ENCODE measurements at regions not wholly inside any gene's neighbourhood (a gene's known extent, or its start where the extent isn't known, plus 50 kb on each side); places are given as distances from the start of the nearest gene placed in this dataset.
"Not testable (repeated sequence)": the region's sequence is repeated elsewhere in the genome, so short reads cannot be mapped to it uniquely, and the experiment has no call there.

- DNase-seq = not testable (repeated sequence)
Measured at GRCh38 chr13:109311431-109311976, 474.9 kb downstream of the IRS2 start.

GRCh38 chr13:109309625-109310363 lies 476.6 kb downstream of the IRS2 start:
- DNase-seq = no peak

DNA sequence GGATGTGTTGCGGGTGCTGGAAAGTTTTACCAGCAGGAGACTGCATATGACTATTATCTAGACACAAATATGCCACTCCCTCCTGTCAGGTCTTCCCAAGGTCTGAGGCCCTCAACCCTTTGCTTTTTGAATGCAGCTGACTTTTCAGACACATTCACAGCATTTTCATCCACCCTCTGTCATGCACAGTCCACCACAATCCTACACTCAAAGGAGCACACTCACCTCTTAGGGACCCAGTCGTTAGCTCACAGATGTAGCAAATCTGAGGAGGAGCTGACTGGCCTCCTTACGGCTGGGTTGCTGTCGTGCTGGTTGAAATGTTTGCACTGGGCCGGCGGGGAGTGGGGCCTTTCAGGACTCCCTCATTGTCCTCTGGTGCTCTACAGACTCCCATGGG lies 479.4 kb downstream of the IRS2 start:
- DNase-seq = no peak

GRCh38 chr13:109301726-109302125 lies 484.7 kb downstream of the IRS2 start:
- DNase-seq = no peak

GRCh38 chr13:109301276-109301675 lies 485.1 kb downstream of the IRS2 start:
- no peak for DNase-seq

- no peak for DNase-seq
Measured at GRCh38 chr13:109297628-109298027, 488.8 kb downstream of the IRS2 start.

DNA sequence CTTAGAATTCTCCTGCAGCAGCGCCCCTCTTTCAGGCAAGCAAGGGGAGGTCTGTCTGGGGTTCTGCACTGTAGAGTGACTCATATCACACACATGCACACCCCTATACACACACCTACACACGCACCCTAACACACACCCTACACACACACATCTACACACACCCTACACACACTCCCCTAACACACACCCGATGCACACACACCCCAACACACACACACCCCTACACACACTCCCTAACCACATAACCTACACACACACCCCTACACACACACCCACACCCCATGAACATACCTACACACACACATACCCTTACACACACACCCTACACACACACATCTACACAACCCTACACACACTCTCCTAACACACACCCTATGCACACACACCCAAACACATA lies 493.2 kb downstream of the IRS2 start:
- DNase-seq = no peak

DNA sequence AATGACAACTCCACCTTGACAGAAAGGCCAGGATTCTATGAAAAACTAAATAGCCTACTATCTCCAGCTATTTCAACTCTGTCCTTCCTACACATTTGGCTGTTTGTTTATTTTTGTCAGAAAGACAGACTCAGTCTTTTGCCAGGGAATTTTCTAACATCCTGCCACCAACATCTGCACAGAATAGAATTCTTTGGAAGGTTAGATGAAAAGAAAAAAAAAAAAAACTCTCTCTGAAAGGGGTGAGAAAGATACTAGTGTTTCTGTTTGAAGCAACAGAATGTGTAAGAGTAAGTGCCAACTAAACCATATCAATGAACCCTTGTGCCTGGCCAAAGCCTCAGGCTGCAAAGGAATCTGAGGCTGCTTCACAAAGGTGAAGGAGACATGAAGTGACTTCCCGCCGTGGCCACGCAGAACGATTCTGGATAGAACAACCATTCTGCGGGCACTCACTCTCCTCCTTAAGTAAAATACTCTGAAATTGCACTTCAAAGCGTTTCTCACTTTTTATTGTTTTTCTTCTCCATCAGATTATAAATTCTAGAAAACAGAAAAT lies 498.2 kb downstream of the IRS2 start:
- DNase-seq = no peak

DNA sequence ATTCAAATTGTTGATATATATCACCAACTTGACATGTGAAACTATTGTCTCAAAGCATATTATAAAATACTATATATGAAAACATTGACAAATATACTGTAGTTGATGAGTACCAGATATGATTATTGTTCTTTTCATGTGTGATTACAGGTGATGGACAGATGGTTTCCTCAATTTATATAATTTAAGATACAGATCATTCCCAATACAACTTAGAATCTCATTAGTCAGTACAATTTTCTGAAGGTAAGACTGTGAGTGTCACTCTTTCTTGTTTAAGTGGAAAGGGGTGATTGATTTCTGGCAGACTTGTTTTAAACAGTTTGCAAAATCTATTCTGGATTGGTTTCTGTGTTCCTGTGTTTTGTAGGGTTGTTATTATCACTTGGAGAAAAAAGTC lies 498.8 kb downstream of the IRS2 start:
- no peak for DNase-seq

DNA sequence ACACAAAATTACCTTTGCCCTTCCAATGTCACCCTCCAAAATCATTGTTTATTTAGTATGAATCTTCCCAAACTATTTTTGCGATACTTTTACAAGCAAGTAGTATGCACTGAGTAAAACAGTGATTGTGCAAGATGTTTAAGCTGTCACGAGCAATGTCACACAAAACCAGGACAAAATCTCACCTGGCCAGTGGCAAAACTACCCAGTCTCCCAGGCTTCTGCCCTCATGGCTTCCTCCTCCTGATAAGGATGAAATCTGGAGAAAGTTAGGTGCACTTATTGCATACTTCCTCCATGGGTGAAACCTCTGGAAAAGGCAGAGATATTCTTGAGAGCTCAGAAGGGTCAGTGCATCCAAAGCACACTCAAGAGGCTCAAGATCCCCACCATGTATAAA lies 500.8 kb downstream of the IRS2 start:
- DNase-seq = no peak

GRCh38 chr13:109281903-109282635 lies 504.3 kb downstream of the IRS2 start:
- no peak for DNase-seq

GRCh38 chr13:109281017-109281902 lies 505.1 kb downstream of the IRS2 start:
- no peak for DNase-seq

GRCh38 chr13:109276261-109276660 lies 510.1 kb downstream of the IRS2 start:
- no peak for DNase-seq

DNA sequence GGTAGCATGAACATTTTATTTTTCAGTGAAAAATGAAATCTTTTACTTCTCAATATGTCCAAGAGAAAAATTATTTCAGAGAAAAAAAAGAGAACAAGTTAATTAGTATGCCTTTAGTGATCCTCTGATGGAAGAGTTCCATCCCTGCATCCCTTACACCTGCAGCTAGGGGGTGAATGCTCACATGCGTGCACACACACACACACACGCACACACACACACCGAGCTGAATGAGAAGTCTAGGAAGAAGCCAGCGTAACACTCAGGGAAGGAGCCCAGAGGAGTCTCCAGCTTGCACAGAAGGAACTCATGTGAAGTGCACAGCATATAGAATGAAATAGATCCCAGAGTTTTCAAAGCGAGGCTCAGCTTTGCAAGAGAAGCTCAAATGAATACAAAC lies 510.5 kb downstream of the IRS2 start:
- no peak for DNase-seq

DNA sequence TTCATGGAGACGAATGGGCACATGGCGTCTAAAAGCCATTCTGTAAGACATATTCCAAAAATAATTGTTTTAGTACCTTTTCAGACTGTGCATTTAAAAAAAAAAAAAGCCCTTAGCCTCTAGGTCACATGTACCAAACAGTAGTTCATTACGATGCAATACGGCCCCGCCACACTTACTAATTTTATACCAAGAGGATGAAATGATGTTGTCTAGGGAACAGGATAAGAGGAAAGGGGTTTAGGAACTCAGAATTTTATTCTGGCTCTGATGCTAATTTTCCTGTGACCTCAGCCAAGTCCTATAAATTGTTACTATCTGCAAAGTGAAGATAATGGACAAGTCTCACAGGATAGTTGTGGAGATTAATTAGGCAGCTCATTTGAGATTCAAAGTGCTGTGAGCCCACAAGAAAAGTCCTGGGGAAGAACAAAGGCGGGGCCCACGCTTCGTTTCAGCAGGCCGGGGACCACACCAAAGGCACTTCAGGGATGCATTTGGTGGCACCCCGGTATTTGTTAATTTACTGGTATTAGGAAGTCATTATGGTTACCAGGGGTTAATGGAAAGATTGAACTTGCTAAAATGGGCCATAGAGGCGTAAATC lies 511.1 kb downstream of the IRS2 start:
- no peak for DNase-seq

DNA sequence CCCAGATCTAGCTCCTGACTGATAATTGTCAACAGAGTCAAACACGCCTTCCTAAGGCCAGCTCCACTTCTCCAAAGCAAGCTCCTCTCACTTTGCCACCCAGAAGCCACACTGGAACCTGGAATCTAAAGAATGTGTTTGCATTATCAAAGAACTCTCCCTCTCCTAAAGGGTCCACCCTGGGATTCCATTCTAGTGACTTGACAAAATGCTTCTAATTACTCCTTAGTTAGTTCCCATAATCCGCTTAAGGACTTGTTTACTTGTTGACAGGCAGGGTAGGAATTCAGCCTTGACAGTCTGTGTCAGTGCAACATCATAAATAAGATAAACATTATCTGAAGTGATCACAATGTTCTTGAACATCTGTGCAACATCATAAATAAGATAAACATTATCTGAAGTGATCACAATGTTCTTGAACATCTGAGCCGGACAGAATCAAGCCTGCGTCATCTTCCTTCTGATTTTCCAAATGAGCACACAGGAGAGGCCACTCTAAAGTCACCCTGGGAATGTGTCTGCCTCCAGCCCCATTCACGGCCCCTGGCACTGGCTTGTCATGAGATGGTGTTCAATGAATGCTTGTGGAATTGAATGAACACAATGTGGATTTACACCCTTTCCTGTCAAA lies 512.1 kb downstream of the IRS2 start:
- no peak for DNase-seq

DNA sequence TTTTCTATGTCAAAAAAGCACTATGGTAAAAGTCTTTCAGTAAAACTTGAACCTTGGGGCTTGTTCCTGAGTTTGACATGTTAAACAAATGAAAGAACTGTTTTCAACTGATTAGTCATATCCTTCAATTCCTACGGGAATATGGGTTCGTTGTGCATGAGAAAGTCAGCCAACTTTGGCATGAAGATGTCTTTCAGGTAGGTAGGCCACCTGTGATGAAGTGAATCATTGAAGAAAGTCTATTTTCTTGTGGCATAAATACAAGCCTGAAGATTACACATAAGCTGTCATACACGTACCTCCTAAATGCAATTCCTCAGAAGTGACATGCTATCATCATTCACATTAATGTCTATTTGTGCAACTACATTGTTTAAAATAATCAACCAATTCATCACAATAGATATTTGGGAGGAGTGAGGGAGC lies 513.0 kb downstream of the IRS2 start:
- DNase-seq = no peak

GRCh38 chr13:109272595-109273325 lies 513.6 kb downstream of the IRS2 start:
- no peak for DNase-seq

- DNase-seq = no peak
Measured at GRCh38 chr13:109271555-109272541, 514.5 kb downstream of the IRS2 start.

GRCh38 chr13:109271061-109271460 lies 515.3 kb downstream of the IRS2 start:
- DNase-seq = no peak
